Coronary artery (tissue), 2 donors: ENCODE measurements at regions not wholly inside any gene's neighbourhood (a gene's known extent, or its start where the extent isn't known, plus 50 kb on each side); places are given as distances from the start of the nearest gene placed in this dataset.

Source experiments
- DNase-seq: peaks from one replicate; pipeline ENCODE4 v3.0.0-alpha.2; 2017; ENCODE audit warnings: low spot score
- H3K27ac ChIP-seq, 2 donors: fragments of 200-600 bp; sonication (generic); one replicate each; pipeline ENCODE4 v1.5.1; 2016 to 2019
- H3K4me3 ChIP-seq: fragments of 200-600 bp; sonication (generic); 2 replicates; pipeline ENCODE4 v1.5.1; 2016; ENCODE audit warnings: mild to moderate bottlenecking, moderate library complexity
- CTCF ChIP-seq: fragments of 200-600 bp; sonication (generic); IDR thresholded peaks from one replicate; pipeline ENCODE4 v1.5.1; 2019; ENCODE audit warnings: antibody characterized with exemption

DNA sequence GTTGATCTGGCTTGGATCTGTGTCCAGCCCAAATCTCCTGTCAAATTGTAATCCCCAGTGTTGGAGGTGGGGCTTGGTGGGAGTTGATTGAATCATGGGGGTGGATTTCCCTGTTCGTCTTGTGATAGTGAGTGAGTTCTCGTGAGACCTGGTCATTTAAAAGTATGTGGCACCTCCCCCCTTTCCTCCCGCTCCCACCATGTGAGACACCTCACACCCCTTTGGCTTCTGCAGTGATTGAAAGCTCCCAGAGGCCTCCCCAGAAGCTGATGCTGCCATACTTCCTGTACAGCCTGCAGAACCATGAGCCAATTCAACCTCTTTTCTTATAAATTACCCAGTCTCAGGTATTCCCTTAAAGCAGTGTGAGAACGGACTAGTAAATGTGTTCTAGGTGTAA lies 117.3 kb upstream of the PTCH1 start:
- TF ChIP-seq CTCF = no peak
- H3K27ac ChIP-seq = no peak overlapping the region
- no peak overlapping the region for H3K4me3 ChIP-seq
- no peak for DNase-seq

- TF ChIP-seq CTCF = no peak
- DNase-seq = no peak
- H3K4me3 ChIP-seq = no peak overlapping the region
- H3K27ac ChIP-seq = no peak overlapping the region
Measured at GRCh38 chr9:95629585-95629984, 112.8 kb upstream of the PTCH1 start.

- no peak for DNase-seq
- no peak for TF ChIP-seq CTCF
- no peak overlapping the region for H3K27ac ChIP-seq
- H3K4me3 ChIP-seq = no peak overlapping the region
Measured at GRCh38 chr9:95627802-95628201, 111.0 kb upstream of the PTCH1 start.

DNA sequence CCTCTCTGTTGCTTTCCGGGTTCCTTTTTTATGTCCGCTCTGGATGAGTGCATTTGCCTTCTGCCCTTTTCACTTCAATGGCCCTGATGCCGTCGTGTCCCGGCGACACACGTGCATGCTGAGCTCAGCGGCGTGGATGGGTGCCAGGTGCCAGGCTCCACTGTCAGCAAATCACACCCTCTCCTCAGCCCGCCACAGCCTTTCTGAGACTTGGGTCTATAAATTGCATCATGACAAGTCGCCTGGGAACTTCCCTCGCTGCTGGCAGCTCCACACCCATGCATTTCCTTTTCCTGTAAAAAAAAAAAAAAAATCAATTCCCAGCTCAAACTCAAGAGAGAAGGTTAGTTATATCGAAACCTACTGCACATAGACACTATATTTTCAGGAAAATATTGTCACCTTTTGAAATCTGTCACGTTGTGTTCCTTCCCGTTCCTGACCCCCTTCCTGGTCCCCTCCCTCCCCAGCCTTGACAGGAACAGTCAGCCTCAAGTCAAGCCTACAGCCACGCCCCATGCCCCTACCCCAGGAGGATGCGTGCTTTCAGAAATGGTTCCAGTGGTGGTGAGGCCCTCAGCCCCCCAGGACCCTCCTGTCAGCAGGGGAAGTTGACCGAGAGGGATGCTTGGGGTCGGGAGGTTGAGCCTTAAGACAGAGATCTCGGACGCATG lies 110.3 kb upstream of the PTCH1 start:
- no peak for DNase-seq
- Histone ChIP-seq H3K4me3 (peak overlapping the region; percentile 30), H3K27ac (peak overlapping the region in 1 of 2 donors; percentile 41)
- TF ChIP-seq CTCF = no peak

- no peak for DNase-seq
- H3K4me3 ChIP-seq = no peak overlapping the region
- H3K27ac ChIP-seq = no peak overlapping the region
- TF ChIP-seq CTCF = no peak
Measured at GRCh38 chr9:95626341-95626740, 109.6 kb upstream of the PTCH1 start.

GRCh38 chr9:95623640-95624039 lies 106.9 kb upstream of the PTCH1 start:
- Histone ChIP-seq H3K4me3 (no peak overlapping the region), H3K27ac (no peak overlapping the region)
- no peak for TF ChIP-seq CTCF
- no peak for DNase-seq

DNA sequence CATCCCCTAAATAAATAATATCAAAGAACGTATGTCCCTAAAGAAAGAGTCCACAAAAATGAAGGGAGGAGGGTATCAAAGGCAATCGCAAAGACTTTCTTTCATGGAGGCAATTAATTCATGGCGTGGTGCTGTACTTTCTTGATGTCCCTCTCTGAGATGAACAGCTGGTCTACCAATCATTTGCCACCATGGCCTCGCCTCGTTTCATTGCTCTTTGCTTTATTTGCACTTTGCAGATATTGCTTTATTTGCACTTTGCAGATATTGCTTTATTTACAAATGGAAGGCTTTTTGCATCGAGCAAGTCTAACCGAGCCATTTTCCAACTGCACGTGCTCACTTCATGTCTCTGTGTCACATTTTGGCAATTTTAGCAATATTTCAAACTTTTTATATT lies 104.0 kb upstream of the PTCH1 start:
- no peak overlapping the region for H3K4me3 ChIP-seq
- no peak overlapping the region for H3K27ac ChIP-seq
- no peak for TF ChIP-seq CTCF
- no peak for DNase-seq
